ENCODE measurements at regions not wholly inside any gene's neighbourhood (a gene's known extent, or its start where the extent isn't known, plus 50 kb on each side); places are given as distances from the start of the nearest gene placed in this dataset.

DNA sequence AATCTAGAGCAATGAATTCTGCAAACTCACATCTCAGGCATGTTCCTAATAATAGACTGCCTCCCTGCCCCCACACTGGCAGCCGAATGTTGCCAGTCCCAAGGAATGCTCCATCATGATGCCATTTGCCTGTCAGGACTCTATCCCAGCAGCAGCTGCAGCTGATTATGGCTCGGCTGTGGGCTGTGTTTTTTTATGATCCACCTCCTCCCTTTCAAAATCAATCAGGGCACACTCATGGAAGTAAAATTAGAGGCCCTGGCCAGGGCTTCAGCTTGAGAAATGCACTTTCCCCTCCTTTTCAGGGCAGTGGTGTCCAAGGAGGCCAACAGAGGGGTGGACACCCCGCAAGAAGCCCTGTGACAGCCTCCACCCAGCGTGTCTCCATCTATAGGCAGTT lies 176.7 kb upstream of the S1PR3 start:
- TF ChIP-seq, protein P1, sequence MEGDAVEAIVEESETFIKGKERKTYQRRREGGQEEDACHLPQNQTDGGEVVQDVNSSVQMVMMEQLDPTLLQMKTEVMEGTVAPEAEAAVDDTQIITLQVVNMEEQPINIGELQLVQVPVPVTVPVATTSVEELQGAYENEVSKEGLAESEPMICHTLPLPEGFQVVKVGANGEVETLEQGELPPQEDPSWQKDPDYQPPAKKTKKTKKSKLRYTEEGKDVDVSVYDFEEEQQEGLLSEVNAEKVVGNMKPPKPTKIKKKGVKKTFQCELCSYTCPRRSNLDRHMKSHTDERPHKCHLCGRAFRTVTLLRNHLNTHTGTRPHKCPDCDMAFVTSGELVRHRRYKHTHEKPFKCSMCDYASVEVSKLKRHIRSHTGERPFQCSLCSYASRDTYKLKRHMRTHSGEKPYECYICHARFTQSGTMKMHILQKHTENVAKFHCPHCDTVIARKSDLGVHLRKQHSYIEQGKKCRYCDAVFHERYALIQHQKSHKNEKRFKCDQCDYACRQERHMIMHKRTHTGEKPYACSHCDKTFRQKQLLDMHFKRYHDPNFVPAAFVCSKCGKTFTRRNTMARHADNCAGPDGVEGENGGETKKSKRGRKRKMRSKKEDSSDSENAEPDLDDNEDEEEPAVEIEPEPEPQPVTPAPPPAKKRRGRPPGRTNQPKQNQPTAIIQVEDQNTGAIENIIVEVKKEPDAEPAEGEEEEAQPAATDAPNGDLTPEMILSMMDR (conservative IDR thresholded peaks at IDR 0.05; ENCODE audit: low read length) = no peak
- no peak for TF ChIP-seq EZH2phosphoT487 (IDR thresholded peaks at IDR 0.05; ENCODE audit: borderline replicate concordance, low read depth, low read length)

All from OCI-LY7 (cell line).